ENCODE measurements at regions not wholly inside any gene's neighbourhood (a gene's known extent, or its start where the extent isn't known, plus 50 kb on each side); places are given as distances from the start of the nearest gene placed in this dataset.

- TF ChIP-seq, protein P1, sequence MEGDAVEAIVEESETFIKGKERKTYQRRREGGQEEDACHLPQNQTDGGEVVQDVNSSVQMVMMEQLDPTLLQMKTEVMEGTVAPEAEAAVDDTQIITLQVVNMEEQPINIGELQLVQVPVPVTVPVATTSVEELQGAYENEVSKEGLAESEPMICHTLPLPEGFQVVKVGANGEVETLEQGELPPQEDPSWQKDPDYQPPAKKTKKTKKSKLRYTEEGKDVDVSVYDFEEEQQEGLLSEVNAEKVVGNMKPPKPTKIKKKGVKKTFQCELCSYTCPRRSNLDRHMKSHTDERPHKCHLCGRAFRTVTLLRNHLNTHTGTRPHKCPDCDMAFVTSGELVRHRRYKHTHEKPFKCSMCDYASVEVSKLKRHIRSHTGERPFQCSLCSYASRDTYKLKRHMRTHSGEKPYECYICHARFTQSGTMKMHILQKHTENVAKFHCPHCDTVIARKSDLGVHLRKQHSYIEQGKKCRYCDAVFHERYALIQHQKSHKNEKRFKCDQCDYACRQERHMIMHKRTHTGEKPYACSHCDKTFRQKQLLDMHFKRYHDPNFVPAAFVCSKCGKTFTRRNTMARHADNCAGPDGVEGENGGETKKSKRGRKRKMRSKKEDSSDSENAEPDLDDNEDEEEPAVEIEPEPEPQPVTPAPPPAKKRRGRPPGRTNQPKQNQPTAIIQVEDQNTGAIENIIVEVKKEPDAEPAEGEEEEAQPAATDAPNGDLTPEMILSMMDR (IDR thresholded peaks at IDR 0.05 in 8 of 11, conservative IDR thresholded peaks at IDR 0.05 in 3 of 11): no peak
- TF ChIP-seq POLR2A (IDR thresholded peaks at IDR 0.05) (no peak), POLR2AphosphoS5 (IDR thresholded peaks at IDR 0.05) (no peak)
Observed at GRCh38 chr2:219856602-219857001, 229.2 kb downstream of the SLC4A3 start.
